Stimulated activated CD4-positive, alpha-beta T cell treated with anti-CD3 and anti-CD28 coated beads, Interleukin-4, amount 100 ng/mL, for 24 hours (primary cell): ENCODE measurements at regions not wholly inside any gene's neighbourhood (a gene's known extent, or its start where the extent isn't known, plus 50 kb on each side); places are given as distances from the start of the nearest gene placed in this dataset.
"Not testable (repeated sequence)": the region's sequence is repeated elsewhere in the genome, so short reads cannot be mapped to it uniquely, and the experiment has no call there.

Source experiments
- DNase-seq: peaks from one replicate; pipeline ENCODE4 v3.0.0-alpha.2; 2020

DNA sequence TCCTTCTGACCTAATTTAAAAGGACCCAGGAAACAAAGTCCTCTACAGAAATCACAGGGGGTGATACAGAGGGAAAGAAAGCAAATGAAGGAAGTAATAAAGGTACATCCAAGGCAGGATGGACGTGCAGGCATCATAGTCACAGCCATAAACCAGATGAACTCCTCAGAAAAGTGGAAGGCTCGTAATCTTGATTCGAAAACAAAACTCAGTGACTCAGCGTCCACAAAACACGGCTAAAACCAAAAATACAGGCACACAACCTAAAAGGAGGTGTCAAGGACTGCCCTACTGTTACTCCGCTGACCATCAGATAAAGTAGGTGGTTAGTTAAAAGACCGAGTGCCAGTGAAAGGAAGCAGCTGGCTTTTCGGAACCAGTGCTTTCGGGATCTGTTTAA, 81.5 kb downstream of the TRIM69 start:
- DNase-seq, result not testable (repeated sequence)

DNA sequence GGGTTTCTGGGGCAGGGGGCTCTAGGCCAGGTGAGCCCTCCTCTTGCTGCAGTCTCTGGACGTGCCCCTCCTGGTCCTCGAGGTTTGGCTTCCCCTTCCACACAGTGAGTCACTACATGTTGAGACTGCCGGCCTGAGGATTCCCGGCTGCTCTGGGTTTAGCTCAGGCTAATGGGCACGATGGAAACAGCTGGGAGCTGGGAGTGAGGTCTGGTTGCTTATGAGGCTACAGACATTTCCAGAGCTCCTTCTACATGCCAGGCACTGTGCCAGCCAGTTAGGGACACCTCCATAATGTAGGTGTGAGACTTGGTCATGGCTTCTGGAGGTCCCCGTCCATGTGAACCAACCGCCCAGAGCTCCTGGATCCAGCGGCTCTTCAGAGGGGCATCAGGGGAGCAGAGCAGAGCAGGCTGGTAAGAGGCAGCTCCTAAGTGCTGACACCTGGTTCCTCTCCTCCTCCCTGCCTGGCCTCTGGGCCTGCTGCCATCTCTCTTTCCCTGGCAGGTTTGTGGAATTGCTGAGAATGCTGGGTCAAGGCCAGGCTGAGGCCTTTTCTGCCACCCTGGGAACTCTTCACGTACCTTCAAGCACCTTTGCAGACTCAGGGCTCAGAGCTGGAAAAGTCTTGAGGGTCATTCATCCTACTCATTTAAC, 83.1 kb downstream of the TRIM69 start:
- DNase-seq, result not testable (repeated sequence)

DNA sequence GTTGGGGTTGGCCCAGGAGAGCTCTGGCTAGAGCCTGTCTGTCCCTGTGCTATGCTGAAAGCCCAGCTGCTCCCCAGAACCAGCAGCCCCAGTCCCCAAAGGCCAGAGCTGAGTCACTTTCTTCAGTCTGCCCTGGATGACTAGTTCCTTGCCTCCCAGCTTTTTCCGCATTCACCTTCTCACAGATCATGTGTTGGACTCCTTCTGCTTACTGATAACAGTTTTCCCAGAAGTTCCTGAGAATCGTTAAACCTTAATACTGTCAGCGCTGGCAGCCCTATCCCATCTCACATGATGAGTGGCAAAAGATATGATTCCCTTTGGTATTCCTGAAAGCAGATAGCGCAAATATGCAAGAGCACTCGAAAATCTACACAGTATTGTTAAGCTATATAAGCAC, 84.2 kb downstream of the TRIM69 start:
- DNase-seq, result not testable (repeated sequence)

DNA sequence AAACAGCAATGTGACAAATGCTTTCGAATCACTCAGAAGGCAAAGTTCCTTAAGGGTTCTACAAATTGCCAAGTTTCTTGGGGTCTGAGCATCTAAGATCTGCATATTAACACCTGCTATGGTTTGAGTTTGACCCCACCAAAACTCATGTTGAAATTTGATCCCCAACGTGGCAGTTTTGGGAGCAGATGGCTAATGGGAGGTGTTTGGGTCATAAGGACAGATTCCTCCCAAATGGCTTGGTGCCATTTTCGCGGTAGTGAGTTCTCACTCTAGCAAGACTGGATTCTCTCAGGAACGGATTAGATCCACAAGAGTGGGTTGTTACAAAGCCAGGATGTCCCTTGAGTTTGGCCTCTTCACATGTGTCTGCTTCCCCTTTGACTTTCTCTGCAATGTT, 84.6 kb downstream of the TRIM69 start:
- DNase-seq, result not testable (repeated sequence)

DNA sequence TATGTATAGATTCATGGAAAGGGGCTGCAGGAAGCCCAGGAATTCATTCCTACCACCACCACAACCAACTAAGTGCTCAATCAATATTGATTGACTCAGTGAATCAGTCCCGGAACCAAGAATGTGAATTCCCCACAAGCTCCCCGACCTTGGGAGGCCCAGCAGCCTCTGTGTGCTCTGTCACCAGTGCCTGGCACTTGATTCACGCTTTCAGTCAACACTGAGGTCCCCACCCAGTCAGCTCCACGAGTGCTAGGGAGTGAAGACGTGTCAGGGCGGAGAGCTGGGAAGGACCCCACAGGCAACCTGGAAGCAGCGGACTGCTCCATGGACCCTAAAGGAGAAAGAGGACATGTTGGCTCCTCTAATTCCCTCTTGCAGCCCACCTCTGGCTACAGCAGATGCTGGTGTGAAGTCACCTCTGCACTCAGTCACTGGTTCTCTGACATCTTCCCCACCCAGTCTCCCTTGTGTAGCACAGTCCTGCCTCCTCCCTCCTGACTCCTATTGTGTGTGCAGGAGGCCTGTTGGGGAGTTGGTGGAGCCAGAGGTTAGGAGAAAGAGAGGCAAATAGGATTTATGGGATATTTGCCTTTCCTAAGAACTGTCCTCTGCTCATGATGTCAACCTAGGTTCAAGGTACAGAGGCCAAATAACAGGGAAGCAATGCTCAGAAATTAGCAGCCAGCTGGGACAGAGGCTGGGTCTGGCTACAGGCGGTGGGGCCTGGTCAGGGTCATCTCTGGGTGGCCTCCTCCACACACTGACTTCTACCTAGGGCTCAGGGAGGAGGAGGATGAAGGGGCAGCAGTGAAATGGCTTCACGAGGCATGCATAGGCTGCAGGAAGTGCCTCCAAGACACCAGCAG, 88.2 kb downstream of the TRIM69 start:
- DNase-seq, result not testable (repeated sequence)

DNA sequence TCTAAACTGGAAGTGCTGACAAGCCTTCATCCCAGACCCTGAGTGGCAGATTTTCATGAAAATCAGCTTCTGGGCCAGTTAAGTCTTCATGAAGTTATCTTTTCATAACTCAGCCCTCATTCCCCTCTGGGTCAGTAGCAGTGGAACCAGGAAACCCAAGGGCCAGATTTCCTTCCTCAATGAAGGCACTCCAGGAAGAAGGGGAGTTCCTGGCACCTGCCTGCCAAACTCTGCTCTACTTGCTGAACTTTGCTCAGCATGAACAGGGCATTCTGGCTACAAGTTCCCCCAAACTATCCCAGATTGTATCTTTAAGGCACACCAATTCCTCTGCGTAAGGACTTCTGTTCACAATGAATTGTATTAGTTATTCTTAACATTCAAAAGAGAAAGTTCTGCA, 90.3 kb downstream of the TRIM69 start:
- DNase-seq, result not testable (repeated sequence)

DNA sequence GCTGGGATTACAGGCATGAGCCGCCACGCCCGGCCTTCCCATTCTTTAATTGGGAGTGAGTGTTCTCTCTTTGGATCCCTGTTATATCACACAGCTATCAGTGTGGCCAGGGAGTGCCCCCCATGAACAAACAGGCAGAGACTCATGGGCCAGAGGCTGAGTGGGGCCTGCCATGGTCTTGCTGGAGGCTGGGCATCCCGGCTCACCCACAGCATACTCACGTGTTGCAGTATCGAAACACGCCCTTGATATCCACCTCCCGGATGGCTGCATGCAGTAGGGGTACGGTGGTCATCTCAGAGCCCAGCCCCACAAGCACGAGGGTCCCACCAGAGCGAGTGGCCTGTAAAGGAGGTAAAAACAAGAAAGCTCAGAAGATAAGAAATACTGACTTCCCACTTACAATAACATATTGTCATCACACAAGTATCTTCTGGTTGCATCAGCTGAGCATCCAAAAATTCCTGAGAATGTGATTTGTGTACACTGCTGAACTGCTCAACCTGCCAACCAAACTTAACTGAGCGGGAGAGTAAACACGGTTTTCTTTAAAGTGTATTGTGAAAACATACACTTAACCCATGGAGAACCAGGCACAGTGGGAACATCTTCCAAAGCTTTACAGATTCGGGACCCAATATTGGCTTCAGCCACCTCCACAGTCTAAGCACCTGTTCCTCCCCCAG, 92.0 kb downstream of the TRIM69 start:
- DNase-seq, result not testable (repeated sequence)

DNA sequence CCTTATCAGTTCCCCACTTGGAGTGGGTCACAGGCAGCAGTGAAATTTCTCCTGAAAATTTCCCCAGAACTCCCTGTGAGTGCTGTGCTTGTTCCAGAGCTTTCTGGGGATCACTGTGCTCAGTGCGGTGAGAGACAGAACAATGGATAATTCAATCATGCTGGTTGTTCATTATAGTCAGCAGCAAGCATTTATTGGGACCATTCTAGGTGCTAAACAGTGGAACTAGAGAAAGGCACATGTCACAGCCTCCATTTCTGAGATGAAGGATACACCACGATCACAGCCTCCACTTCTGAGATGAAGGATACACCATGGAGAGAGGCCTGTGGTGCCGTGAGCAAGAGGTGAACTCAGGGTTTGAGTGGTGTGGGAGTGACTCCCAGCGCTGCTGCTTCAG, 92.8 kb downstream of the TRIM69 start:
- DNase-seq, result not testable (repeated sequence)

DNA sequence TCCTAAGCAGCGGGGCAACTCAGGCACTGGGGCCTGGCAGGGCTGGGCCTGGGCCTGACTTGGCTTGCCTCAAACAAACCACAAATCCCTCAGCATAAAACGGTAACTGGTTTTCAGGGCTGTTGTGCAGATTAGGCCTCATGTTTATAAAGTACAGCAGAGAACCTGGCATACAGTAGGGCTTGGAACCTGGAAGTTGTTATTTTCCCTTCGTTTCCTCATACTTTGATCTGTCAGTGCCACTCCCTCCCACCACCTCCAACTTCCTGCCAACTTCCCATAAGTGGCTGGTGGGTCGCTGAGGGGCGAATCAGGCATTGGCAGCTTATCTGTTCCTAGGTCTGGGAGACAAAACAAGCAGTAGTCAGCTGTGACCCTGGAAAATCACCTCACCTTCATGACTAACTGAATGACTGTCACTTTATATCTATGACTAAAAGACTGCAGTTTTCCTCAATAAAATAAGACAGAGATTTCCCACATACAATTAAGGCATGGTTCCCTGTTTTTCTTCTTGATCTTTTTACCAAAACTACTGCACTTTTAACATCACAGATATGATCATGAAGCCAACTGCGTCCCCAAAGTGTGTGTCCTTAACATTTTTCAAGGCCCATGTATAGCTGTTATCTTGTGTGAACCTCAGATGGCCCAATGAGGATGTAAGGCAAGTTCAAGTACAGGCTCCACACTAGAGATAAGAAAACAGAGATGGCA, 94.5 kb downstream of the TRIM69 start:
- peak; percentile 4 for DNase-seq

DNA sequence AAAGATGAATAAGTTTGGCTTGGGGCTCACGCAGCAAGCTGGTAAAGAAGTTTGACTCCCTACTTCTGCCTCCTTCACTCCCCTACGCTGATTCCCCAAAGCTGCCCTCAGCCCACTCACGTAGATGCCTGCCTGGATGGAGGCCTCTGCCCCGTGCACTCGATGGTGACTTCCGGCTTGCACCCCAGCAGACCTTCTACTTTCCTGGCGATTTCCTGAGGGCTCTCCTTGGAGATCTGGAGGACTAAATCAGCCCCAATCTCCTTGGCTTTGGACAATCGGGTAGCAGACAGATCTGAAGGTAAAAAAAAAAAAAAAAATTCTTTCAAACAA, 95.0 kb downstream of the TRIM69 start:
- DNase-seq, result not testable (repeated sequence)

DNA sequence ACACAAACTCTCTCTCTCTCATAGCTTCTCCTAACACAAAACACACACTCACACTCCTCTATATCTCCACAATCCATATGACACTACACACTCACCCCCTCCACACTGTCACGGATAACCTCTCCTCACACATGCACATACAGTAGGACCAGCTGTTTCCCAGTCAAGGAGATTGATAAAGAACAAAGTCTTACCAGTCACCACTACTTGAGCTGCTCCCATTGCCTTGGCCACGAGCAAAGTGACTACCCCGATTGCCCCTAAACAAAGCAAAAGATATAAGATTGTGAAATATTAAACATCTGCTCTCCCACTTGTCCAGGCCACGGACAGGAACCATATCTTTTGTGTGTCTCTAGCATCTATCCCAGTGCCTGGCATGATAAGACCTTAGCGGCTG, 95.8 kb downstream of the TRIM69 start:
- not testable (repeated sequence) for DNase-seq

DNA sequence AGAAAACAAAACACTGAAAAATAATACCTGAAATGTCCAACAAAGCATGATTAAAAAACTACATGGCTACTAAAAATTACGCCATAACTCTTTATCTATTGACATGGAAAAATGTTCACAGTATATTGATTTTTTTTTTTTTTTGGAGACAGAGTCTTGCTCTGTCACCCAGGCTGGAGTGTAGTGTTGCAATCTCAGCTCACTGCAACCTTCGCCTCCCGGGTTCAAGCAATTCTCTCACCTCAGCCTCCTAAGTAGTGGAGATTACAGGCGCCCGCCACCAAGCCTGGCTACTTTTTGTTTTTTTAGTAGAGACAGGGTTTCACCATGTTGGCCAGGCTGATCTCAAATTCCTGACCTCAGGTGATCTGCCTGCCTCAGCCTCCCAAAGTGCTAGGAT, 96.8 kb downstream of the TRIM69 start:
- DNase-seq, result not testable (repeated sequence)

DNA sequence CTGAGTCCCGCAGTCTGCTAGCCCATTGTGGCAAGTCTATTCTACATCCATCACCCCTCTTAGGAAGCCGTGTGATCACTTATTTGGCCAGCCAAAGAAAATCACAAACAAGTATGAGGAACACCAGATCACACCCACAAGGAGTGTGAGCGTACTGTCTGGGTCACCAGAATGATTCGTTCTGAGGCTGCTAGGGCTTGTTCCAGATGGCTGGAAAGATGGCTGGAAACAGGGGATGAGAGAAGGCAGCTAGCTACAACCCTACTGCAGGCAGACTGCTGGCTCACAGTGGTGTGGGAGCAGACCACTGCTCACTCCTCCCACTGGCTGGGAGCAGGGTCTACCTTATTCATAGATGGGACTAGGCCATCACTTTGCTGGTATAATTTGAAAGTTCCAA, 97.4 kb downstream of the TRIM69 start:
- DNase-seq, result not testable (repeated sequence)

DNA sequence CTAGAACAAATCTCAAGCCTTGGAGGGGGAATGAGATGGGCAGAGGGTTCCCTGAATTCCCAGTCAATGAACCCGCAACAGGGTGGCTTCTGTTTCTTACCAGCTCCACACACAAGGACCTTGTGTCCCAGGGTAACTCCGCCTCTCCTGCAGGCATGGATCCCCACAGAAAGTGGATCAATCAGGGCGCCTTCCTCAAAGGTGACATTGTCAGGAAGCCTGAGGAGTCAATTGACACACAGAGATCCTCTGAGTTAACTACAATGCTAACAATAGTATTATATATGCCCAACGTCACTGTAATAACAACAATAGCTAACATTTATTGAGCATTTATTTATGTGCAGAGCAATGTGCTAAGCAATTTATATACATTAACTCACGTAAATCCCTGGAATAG, 98.8 kb downstream of the TRIM69 start:
- not testable (repeated sequence) for DNase-seq

DNA sequence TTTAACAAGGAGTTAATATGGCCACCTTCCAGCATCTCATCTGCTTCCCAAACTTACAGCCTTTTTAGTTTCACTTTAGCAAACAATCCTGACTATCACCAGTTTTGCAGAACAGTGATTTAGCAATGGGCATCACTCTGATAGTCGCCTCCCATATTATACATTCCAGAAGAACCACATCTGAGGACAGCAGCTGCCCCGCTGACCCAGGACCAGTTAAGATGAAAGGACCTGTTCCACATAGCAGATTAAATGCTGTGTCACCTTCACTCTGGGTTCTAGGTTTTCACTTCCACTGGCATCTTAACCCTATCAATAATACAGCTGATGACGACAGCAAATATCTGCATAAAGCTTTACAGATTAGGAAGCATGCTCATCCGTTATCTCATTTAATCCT, 99.8 kb downstream of the TRIM69 start:
- DNase-seq, result no peak

DNA sequence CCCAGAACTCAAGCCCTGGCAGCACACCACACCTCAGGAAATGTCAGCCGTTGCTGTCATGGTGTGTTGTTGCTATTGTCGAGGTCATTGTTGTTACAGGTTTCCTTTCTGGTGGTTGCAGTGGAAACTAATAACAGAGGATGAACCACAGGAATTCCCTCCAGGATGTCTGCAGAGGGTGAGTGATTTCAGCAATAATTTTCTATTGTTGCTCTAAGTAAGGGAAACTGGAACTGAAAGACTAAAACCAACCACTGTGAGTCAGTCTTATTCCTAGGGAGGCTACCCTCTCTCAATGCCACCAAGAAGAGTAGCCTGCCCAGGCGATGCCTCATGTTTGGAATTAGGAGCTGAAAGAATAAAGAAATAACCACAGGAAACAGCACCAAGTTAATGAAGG, 102.6 kb downstream of the TRIM69 start:
- DNase-seq, result not testable (repeated sequence)

DNA sequence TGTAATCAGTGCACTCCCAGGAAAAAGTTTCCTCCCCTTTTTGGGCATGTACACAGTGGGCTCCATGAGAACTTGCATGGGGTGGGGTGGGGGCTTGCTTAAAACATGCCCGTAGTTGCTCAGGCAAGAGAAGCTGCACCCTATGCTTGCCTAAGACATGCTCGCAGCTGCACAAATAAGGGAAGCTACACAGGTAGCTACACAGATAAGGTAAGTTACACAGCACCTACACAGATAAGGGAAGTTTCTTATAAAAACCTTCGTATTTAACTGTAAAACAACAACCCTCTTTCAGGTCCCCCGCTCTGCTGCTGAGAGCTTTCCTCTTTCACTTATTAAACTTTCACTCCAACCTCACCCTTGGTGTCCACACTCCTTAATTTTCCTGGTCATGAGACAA, 105.4 kb downstream of the TRIM69 start:
- DNase-seq, result not testable (repeated sequence)

DNA sequence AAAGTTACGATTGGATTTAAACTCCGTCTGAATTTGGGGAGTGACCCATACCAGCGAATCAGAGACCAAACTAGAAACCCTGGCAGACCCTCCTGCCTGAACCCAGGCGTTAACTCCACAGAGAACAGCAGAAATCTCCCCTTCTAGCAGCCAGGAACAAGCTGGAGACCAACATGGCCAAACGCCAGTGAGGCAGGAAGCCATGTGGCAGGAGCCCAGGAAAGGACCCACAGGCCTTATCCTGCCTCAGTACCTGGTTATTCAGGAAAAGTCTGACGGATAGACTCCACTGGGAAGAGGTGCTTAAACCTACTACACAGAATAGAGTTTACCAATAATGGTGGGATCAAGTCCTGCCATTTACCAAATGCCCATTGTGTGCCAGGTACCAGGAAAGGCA, 106.6 kb downstream of the TRIM69 start:
- not testable (repeated sequence) for DNase-seq

DNA sequence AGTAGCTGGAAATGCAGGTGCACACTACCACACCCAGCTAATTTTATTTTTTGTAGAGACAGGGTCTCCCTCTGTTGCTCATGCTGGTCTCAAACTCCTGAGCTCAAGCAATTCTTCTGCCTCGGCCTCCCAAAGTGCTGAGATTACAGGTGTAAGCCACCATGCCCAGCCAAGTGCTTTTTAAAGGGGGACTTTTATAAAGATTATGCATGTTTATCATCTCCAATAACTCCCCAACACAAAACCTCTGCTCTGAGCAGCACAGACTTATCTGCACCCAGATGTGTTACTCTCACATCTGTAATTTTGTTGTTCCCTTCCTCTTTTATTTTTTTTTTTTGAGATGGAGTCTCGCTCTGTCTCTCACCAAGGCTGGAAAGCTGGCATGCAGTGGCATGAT, 108.6 kb downstream of the TRIM69 start:
- not testable (repeated sequence) for DNase-seq

DNA sequence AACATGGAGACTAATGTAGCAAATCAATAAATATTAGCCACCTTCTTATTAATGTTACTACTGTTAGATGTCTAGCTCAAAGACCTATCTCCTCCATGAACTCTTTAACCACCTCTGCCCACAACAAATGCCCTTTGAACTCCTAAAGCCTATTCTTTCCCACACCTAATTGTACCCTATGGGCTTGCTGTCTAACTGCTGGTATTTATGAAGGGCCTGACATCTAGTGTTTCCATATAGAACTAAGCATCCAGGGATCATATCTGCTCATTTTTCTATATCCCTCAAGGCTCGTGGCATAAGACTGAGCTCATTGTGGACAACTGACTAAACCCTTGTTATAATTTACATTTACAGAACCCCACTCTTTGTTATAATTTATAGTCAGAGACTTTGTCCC, 109.8 kb downstream of the TRIM69 start:
- not testable (repeated sequence) for DNase-seq

DNA sequence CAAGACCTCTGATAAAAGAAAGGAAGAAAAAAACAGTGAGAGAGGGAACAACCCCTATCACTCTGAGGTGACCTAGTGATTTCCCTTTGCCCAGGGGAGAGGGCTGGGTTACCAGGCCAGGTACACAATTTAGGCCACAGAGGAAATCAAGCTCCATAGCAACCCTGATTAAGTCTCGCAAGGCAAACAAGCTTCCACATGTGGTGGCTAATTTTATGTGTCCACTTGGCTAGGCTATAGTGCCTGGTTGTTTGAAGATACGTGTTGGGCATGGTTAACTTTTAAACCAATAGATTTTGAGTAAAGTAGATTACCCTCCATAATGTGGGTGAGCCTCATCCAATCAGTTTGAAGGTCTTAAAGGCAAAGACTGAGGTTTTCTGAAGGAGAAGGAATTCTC, 108.9 kb upstream of the TERB2 start:
- not testable (repeated sequence) for DNase-seq

DNA sequence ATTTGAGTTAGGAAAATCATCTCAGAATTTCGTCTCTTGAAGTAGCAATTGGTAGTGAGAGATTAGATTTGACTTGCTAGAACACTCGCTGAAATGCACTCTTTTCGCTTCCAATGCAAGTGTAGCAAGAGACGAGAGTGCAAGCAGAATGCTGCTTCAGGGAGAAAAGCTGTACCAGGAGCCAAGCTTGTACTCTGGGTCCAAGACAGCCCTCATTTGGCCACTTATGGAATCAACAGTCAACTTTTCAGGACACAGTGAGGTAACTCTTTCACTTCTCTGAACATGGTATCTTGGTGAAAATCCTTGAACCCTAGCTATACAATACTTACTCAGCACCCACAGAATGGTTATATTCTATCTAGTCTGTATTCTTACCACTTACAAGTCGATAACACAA, 107.6 kb upstream of the TERB2 start:
- not testable (repeated sequence) for DNase-seq
